ENCODE measurements at regions not wholly inside any gene's neighbourhood (a gene's known extent, or its start where the extent isn't known, plus 50 kb on each side); places are given as distances from the start of the nearest gene placed in this dataset.
A peak's percentile ranks its signal among the peaks of the same experiment; 100 is the strongest.

DNA sequence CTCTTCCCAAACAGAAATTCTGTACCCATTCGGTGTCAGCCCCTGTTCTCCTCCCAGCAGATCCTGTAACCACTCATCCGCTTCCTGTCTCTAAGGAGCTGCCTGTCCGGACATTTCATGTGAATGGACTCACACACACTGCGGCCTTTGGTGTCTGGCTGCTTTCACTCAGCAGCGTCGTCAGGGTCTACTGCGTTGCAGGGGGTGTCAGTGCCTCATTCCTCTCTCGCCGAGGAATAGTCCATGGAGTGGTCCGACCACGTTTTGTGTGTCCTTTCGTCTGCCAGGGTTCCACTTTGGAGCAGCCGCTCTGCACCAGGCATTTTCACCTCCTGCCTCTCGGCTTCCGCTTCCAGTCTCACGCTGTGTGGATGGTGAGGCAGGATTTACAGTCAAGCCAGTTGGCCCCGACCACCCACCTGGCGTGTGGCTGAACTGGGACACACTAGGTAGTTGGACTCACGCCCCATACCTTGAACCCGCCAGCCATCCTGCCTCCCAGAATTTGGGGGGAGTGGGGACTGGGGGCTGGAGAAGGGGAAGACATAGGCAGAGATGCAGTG lies 188.2 kb upstream of the CIBAR2 start:
- no CpG with 5 or more reads among the region's 20 CpGs for WGBS (ENCODE audit: extremely low coverage, insufficient coverage, insufficient read length)
- H3K4me3 ChIP-seq (ENCODE audit: low read depth, low read length) = no peak overlapping the region
- no peak overlapping the region for H2BK5ac ChIP-seq (ENCODE audit: low read depth, low read length, poor library complexity)
- peaks cover 8 to 11% of the 10 kb centered on the region in 2 experiments for H3K4me1 ChIP-seq (ENCODE audit: control insufficient read depth in 1 of 2, insufficient read depth in 2 of 2, low read length in 2 of 2)
- H3K14ac ChIP-seq (ENCODE audit: low read length) = no peak overlapping the region
- no peak overlapping the region for H3K4me2 ChIP-seq (ENCODE audit: low read length)
- H3K36me3 ChIP-seq (ENCODE audit: control insufficient read depth in 1 of 2, insufficient read depth in 2 of 2, low read length in 2 of 2) = no peaks in the 10 kb centered on the region
- no peaks in the 10 kb centered on the region for H3K79me2 ChIP-seq (ENCODE audit: control insufficient read depth, insufficient read depth, low read length, poor library complexity)
- H3K23ac ChIP-seq (ENCODE audit: low read length) = no peak overlapping the region
- H4K91ac ChIP-seq (ENCODE audit: low read depth, low read length) = no peak overlapping the region
- H3K79me1 ChIP-seq (ENCODE audit: low read length) = no peaks in the 10 kb centered on the region
- no peaks in the 10 kb centered on the region for H3K9me3 ChIP-seq (ENCODE audit: insufficient read depth, low read depth, low read length)
- DNase-seq = no peak
- H3K9ac ChIP-seq (ENCODE audit: low read length) = no peak overlapping the region
- no peak overlapping the region for H2AFZ ChIP-seq (ENCODE audit: insufficient read depth, low read length, poor library complexity)
- no peaks in the 10 kb centered on the region for H3K27me3 ChIP-seq (ENCODE audit: insufficient read depth, low read length)
- H3K27ac ChIP-seq (ENCODE audit: low read depth, low read length) = no peak overlapping the region
- no peak overlapping the region for H2BK12ac ChIP-seq (ENCODE audit: low read length)
- H3K18ac ChIP-seq (ENCODE audit: low read length) = no peak overlapping the region
- H4K12ac ChIP-seq (ENCODE audit: low read depth, low read length) = no peak overlapping the region
- H4K8ac ChIP-seq (ENCODE audit: low read depth, low read length) = no peak overlapping the region
- H2BK120ac ChIP-seq (ENCODE audit: insufficient read depth, low read length, poor library complexity) = no peak overlapping the region
- no peak overlapping the region for H2AK5ac ChIP-seq (ENCODE audit: low read length)
- H3K4ac ChIP-seq (ENCODE audit: low read depth, low read length) = no peak overlapping the region

- no peak for DNase-seq
- no peak overlapping the region for H3K4ac ChIP-seq (ENCODE audit: low read depth, low read length)
- WGBS (ENCODE audit: extremely low coverage, insufficient coverage, insufficient read length) = no CpG with 5 or more reads among the region's 6 CpGs
Measured at GRCh38 chr16:85301231-85301630, 189.0 kb upstream of the CIBAR2 start.

GRCh38 chr16:85302018-85302847 lies 190.0 kb upstream of the CIBAR2 start:
- H3K23ac ChIP-seq (ENCODE audit: low read length) = no peak overlapping the region
- no peaks in the 10 kb centered on the region for H3K79me1 ChIP-seq (ENCODE audit: low read length)
- no peak overlapping the region for H2AK5ac ChIP-seq (ENCODE audit: low read length)
- H2BK12ac ChIP-seq (ENCODE audit: low read length) = no peak overlapping the region
- no peaks in the 10 kb centered on the region for H3K9me3 ChIP-seq (ENCODE audit: insufficient read depth, low read depth, low read length)
- no peak overlapping the region for H2AFZ ChIP-seq (ENCODE audit: insufficient read depth, low read length, poor library complexity)
- no peak overlapping the region for H3K4me2 ChIP-seq (ENCODE audit: low read length)
- H3K14ac ChIP-seq (ENCODE audit: low read length) = no peak overlapping the region
- no peak overlapping the region for H4K91ac ChIP-seq (ENCODE audit: low read depth, low read length)
- H3K79me2 ChIP-seq (ENCODE audit: control insufficient read depth, insufficient read depth, low read length, poor library complexity) = no peaks in the 10 kb centered on the region
- no peak for DNase-seq
- no peaks in the 10 kb centered on the region for H3K36me3 ChIP-seq (ENCODE audit: control insufficient read depth in 1 of 2, insufficient read depth in 2 of 2, low read length in 2 of 2)
- H3K4ac ChIP-seq (ENCODE audit: low read depth, low read length) = no peak overlapping the region
- H3K27ac ChIP-seq (ENCODE audit: low read depth, low read length) = no peak overlapping the region
- no peaks in the 10 kb centered on the region for H3K27me3 ChIP-seq (ENCODE audit: insufficient read depth, low read length)
- no peak overlapping the region for H2BK120ac ChIP-seq (ENCODE audit: insufficient read depth, low read length, poor library complexity)
- no peak overlapping the region for H3K4me3 ChIP-seq (ENCODE audit: low read depth, low read length)
- H3K4me1 ChIP-seq (ENCODE audit: control insufficient read depth in 1 of 2, insufficient read depth in 2 of 2, low read length in 2 of 2) = peaks cover 10 to 17% of the 10 kb centered on the region in 2 experiments
- H4K12ac ChIP-seq (ENCODE audit: low read depth, low read length) = no peak overlapping the region
- H2BK5ac ChIP-seq (ENCODE audit: low read depth, low read length, poor library complexity) = no peak overlapping the region
- WGBS (ENCODE audit: extremely low coverage, insufficient coverage, insufficient read length) = no CpG with 5 or more reads among the region's 24 CpGs
- no peak overlapping the region for H4K8ac ChIP-seq (ENCODE audit: low read depth, low read length)
- no peak overlapping the region for H3K18ac ChIP-seq (ENCODE audit: low read length)
- H3K9ac ChIP-seq (ENCODE audit: low read length) = no peak overlapping the region

More at GRCh38 chr16:85301231-85301630, 189.0 kb upstream of the CIBAR2 start:
- no peak overlapping the region for H2BK12ac ChIP-seq (ENCODE audit: low read length)
- no peak overlapping the region for H3K23ac ChIP-seq (ENCODE audit: low read length)
- no peak overlapping the region for H4K91ac ChIP-seq (ENCODE audit: low read depth, low read length)
- no peaks in the 10 kb centered on the region for H3K27me3 ChIP-seq (ENCODE audit: insufficient read depth, low read length)
- H4K8ac ChIP-seq (ENCODE audit: low read depth, low read length) = no peak overlapping the region
- no peak overlapping the region for H2BK5ac ChIP-seq (ENCODE audit: low read depth, low read length, poor library complexity)
- no peak overlapping the region for H4K12ac ChIP-seq (ENCODE audit: low read depth, low read length)
- H3K18ac ChIP-seq (ENCODE audit: low read length) = no peak overlapping the region
- H3K9me3 ChIP-seq (ENCODE audit: insufficient read depth, low read depth, low read length) = no peaks in the 10 kb centered on the region
- H2AK5ac ChIP-seq (ENCODE audit: low read length) = no peak overlapping the region
- H3K27ac ChIP-seq (ENCODE audit: low read depth, low read length) = no peak overlapping the region
- H3K79me1 ChIP-seq (ENCODE audit: low read length) = no peaks in the 10 kb centered on the region
- H3K4me2 ChIP-seq (ENCODE audit: low read length) = no peak overlapping the region
- no peaks in the 10 kb centered on the region for H3K79me2 ChIP-seq (ENCODE audit: control insufficient read depth, insufficient read depth, low read length, poor library complexity)
- H3K9ac ChIP-seq (ENCODE audit: low read length) = no peak overlapping the region
- H3K14ac ChIP-seq (ENCODE audit: low read length) = no peak overlapping the region
- no peak overlapping the region for H2BK120ac ChIP-seq (ENCODE audit: insufficient read depth, low read length, poor library complexity)
- no peaks in the 10 kb centered on the region for H3K36me3 ChIP-seq (ENCODE audit: control insufficient read depth in 1 of 2, insufficient read depth in 2 of 2, low read length in 2 of 2)
- peaks cover 8 to 14% of the 10 kb centered on the region in 2 experiments for H3K4me1 ChIP-seq (ENCODE audit: control insufficient read depth in 1 of 2, insufficient read depth in 2 of 2, low read length in 2 of 2)
- H2AFZ ChIP-seq (ENCODE audit: insufficient read depth, low read length, poor library complexity) = no peak overlapping the region
- H3K4me3 ChIP-seq (ENCODE audit: low read depth, low read length) = no peak overlapping the region

- Histone ChIP-seq H3K14ac (ENCODE audit: low read length) (no peak overlapping the region), H2BK12ac (ENCODE audit: low read length) (no peak overlapping the region), H2AK5ac (ENCODE audit: low read length) (no peak overlapping the region), H3K9ac (ENCODE audit: low read length) (no peak overlapping the region), H3K4me1 (ENCODE audit: control insufficient read depth in 1 of 2, insufficient read depth in 2 of 2, low read length in 2 of 2) (peaks cover 10 to 17% of the 10 kb centered on the region in 2 experiments), H3K4ac (ENCODE audit: low read depth, low read length) (no peak overlapping the region), H2BK120ac (ENCODE audit: insufficient read depth, low read length, poor library complexity) (no peak overlapping the region), H3K27ac (ENCODE audit: low read depth, low read length) (no peak overlapping the region), H3K18ac (ENCODE audit: low read length) (no peak overlapping the region), H2BK5ac (ENCODE audit: low read depth, low read length, poor library complexity) (no peak overlapping the region), H3K36me3 (ENCODE audit: control insufficient read depth in 1 of 2, insufficient read depth in 2 of 2, low read length in 2 of 2) (no peaks in the 10 kb centered on the region), H3K79me1 (ENCODE audit: low read length) (no peaks in the 10 kb centered on the region), H3K23ac (ENCODE audit: low read length) (no peak overlapping the region), H4K91ac (ENCODE audit: low read depth, low read length) (no peak overlapping the region), H4K12ac (ENCODE audit: low read depth, low read length) (no peak overlapping the region), H3K9me3 (ENCODE audit: insufficient read depth, low read depth, low read length) (no peaks in the 10 kb centered on the region), H3K27me3 (ENCODE audit: insufficient read depth, low read length) (no peaks in the 10 kb centered on the region), H3K79me2 (ENCODE audit: control insufficient read depth, insufficient read depth, low read length, poor library complexity) (no peaks in the 10 kb centered on the region), H3K4me3 (ENCODE audit: low read depth, low read length) (no peak overlapping the region), H2AFZ (ENCODE audit: insufficient read depth, low read length, poor library complexity) (no peak overlapping the region), H3K4me2 (ENCODE audit: low read length) (peak overlapping the region; percentile 28), H4K8ac (ENCODE audit: low read depth, low read length) (no peak overlapping the region)
- WGBS (ENCODE audit: extremely low coverage, insufficient coverage, insufficient read length) = no CpG with 5 or more reads among the region's 26 CpGs
- no peak for DNase-seq
Measured at GRCh38 chr16:85302848-85303353, 190.6 kb upstream of the CIBAR2 start.

Measured in trophoblast cell (in vitro differentiated cells and primary cell).